HepG2 (cell line): ENCODE measurements at regions not wholly inside any gene's neighbourhood (a gene's known extent, or its start where the extent isn't known, plus 50 kb on each side); places are given as distances from the start of the nearest gene placed in this dataset.

ENCODE experiments used
- AHDC1 ChIP-seq: sonication (generic); formaldehyde crosslinking; IDR thresholded peaks from 2 replicates; pipeline ENCODE4 v1.5.1; 2020; ENCODE audit warnings: mild to moderate bottlenecking, missing genetic modification reagents, borderline replicate concordance
- PBX3 ChIP-seq: sonication (generic); formaldehyde crosslinking; IDR thresholded peaks from 2 replicates; pipeline ENCODE4 v1.8.1; 2023; ENCODE audit warnings: missing genetic modification reagents, inconsistent platforms, borderline replicate concordance
- SCMH1 ChIP-seq: sonication (generic); formaldehyde crosslinking; IDR thresholded peaks from 2 replicates; pipeline ENCODE4 v1.9.0; 2021; ENCODE audit warnings: missing genetic modification reagents, mild to moderate bottlenecking, borderline replicate concordance
- SRSF9 ChIP-seq: fragments of 200-400 bp; formaldehyde crosslinking; IDR thresholded peaks from 2 replicates; pipeline ENCODE4 v1.6.1; 2018; ENCODE audit warnings: borderline replicate concordance, mild to moderate bottlenecking, low read depth, low read length; ENCODE audit not compliant: insufficient read depth, poor library complexity, severe bottlenecking
- THAP8 ChIP-seq: sonication (generic); formaldehyde crosslinking; IDR thresholded peaks from 2 replicates; pipeline ENCODE4 v1.5.1; 2020; ENCODE audit warnings: missing genetic modification reagents, mild to moderate bottlenecking, borderline replicate concordance
- ZBTB20 ChIP-seq: sonication (generic); formaldehyde crosslinking; IDR thresholded peaks from 2 replicates; pipeline ENCODE4 v1.8.1; 2023; ENCODE audit warnings: missing genetic modification reagents, low read depth, mild to moderate bottlenecking, borderline replicate concordance
- ZNF407 ChIP-seq: sonication (generic); formaldehyde crosslinking; IDR thresholded peaks from one replicate; pipeline ENCODE4 v1.5.1; 2020; ENCODE audit warnings: mild to moderate bottlenecking, missing genetic modification reagents; ENCODE audit errors: not compliant biosample characterization

GRCh38 chr5:28831042-28831441 is 1792.7 kb upstream of the CDH9 start:
- TF ChIP-seq ZNF407 (CRISPR knock-in tag) = no peak
- TF ChIP-seq PBX3 (CRISPR knock-in tag) = no peak
- no peak for TF ChIP-seq THAP8 (CRISPR knock-in tag)
- no peak for TF ChIP-seq SRSF9
- TF ChIP-seq ZBTB20 (CRISPR knock-in tag) = no peak
- TF ChIP-seq SCMH1 (CRISPR knock-in tag) = no peak
- TF ChIP-seq AHDC1 = no peak
